B cell (primary cell): ENCODE measurements at regions not wholly inside any gene's neighbourhood (a gene's known extent, or its start where the extent isn't known, plus 50 kb on each side); places are given as distances from the start of the nearest gene placed in this dataset.

Source experiments
- ATAC-seq: fragments of 200-7000 bp; cut with Tn5 transposase; one replicate; pipeline ENCODE4 v1.10.0; 2021; ENCODE audit warnings: low read depth, mild to moderate bottlenecking, moderate number of reproducible peaks, moderate library complexity
- CTCF ChIA-PET: fragments of 350-600 bp; sonication (Branson Sonifier 250); formaldehyde crosslinking; loops from one replicate; lab custom pipeline; 2021; ENCODE audit warnings: antibody characterized with exemption, inconsistent platforms; lab: Charles Lee
- POLR2A ChIA-PET: fragments of 350-600 bp; sonication (Branson Sonifier 250); formaldehyde crosslinking; loops from one replicate; lab custom pipeline; 2021; ENCODE audit warnings: antibody characterized with exemption; lab: Charles Lee
- DNase-seq: peaks from one replicate; pipeline ENCODE4 v3.0.0; 2013
- H2AFZ ChIP-seq: 2 replicates; pipeline ENCODE4 v1.6.1; 2012; ENCODE audit warnings: mild to moderate bottlenecking, low read depth, low read length; ENCODE audit not compliant: insufficient read depth, poor library complexity, severe bottlenecking
- H3K27ac ChIP-seq, 2 donors: 1 replicate in 1 of 2; 2 replicates in 1 of 2; pipeline ENCODE4 v1.5.1; 2012 to 2013; ENCODE audit warnings: low read length in 2 of 2, mild to moderate bottlenecking in 2 of 2, moderate library complexity in 1 of 2
- H3K27me3 ChIP-seq, 4 experiments: fragments of 200-600 bp in 1 of 4; sonication (generic) in 1 of 4; replicated peaks in 1 of 4; 1 replicate in 2 of 4; 2 replicates in 2 of 4; pipeline versions ENCODE4 v1.6.1 to v1.7.0; 2013 to 2016; ENCODE audit warnings: low read length in 3 of 4, mild to moderate bottlenecking in 2 of 4, mixed read lengths in 1 of 4, moderate library complexity in 1 of 4; ENCODE audit not compliant: insufficient read depth in 4 of 4, control insufficient read depth in 3 of 4; ENCODE audit errors: control extremely low read depth in 1 of 4
- H3K36me3 ChIP-seq, 2 experiments: replicated peaks in 1 of 2; 1 replicate in 1 of 2; 2 replicates in 1 of 2; pipeline versions ENCODE4 v1.6.1 to v1.7.1; 2013; ENCODE audit warnings: low read length in 1 of 2; ENCODE audit not compliant: insufficient read depth in 2 of 2, control insufficient read depth in 1 of 2; ENCODE audit errors: control extremely low read depth in 1 of 2, extremely low read depth in 1 of 2
- H3K4me1 ChIP-seq, 2 donors: fragments of 200-600 bp in 1 of 2; sonication (generic) in 1 of 2; 1 replicate in 1 of 2; 2 replicates in 1 of 2; pipeline versions ENCODE4 v1.5.1 to v1.6.1; 2013 to 2017; ENCODE audit warnings: low read length in 2 of 2; ENCODE audit not compliant: control insufficient read depth in 2 of 2, insufficient read depth in 2 of 2
- H3K4me2 ChIP-seq: replicated peaks from 2 replicates; pipeline ENCODE3; 2012; ENCODE audit warnings: mild to moderate bottlenecking, low read depth, low read length; ENCODE audit not compliant: poor library complexity, severe bottlenecking
- H3K4me3 ChIP-seq, 5 experiments: fragments of 200-600 bp in 1 of 5; sonication (generic) in 1 of 5; 1 replicate in 3 of 5; 2 replicates in 2 of 5; pipeline versions ENCODE4 v1.5.1 to v1.7.0; 2011 to 2016; ENCODE audit warnings: low read length in 4 of 5, mild to moderate bottlenecking in 4 of 5, low read depth in 2 of 5, control low read depth in 1 of 5, moderate library complexity in 1 of 5; ENCODE audit not compliant: insufficient read depth in 1 of 5; ENCODE audit errors: control extremely low read depth in 1 of 5, extremely low read depth in 1 of 5
- H3K79me2 ChIP-seq: fragments of 200-600 bp; sonication (generic); one replicate; pipeline ENCODE4 v1.6.0; 2016; ENCODE audit warnings: low read length; ENCODE audit not compliant: control insufficient read depth, insufficient read depth
- H3K9ac ChIP-seq: fragments of 200-600 bp; sonication (generic); 2 replicates; pipeline ENCODE4 v1.6.1; 2017; ENCODE audit warnings: mild to moderate bottlenecking, low read length, moderate library complexity
- H3K9me3 ChIP-seq, 3 donors: one replicate each; pipeline versions ENCODE4 v1.6.1 to v1.7.1; 2013; ENCODE audit warnings: low read length in 2 of 3; ENCODE audit not compliant: control insufficient read depth in 2 of 3, insufficient read depth in 1 of 3; ENCODE audit errors: control extremely low read depth in 1 of 3
- H4K20me1 ChIP-seq: 2 replicates; pipeline ENCODE4 v1.6.0; 2012; ENCODE audit warnings: mild to moderate bottlenecking, low read length; ENCODE audit not compliant: insufficient read depth, control insufficient read depth, poor library complexity, severe bottlenecking
- H3K27ac Mint-ChIP-seq: one replicate; pipeline ENCODE4 v1.8.0; 2021; ENCODE audit warnings: mixed read lengths
- H3K27me3 Mint-ChIP-seq: one replicate; pipeline ENCODE4 v1.8.0; 2021; ENCODE audit warnings: mixed read lengths
- H3K4me1 Mint-ChIP-seq: one replicate; pipeline ENCODE4 v1.8.0; 2021; ENCODE audit warnings: mixed read lengths
- H3K4me3 Mint-ChIP-seq: one replicate; pipeline ENCODE4 v1.8.0; 2021; ENCODE audit warnings: mixed read lengths
- H3K9me3 Mint-ChIP-seq: one replicate; pipeline ENCODE4 v1.8.0; 2022; ENCODE audit warnings: mixed read lengths; ENCODE audit not compliant: insufficient read depth
- EZH2 ChIP-seq: IDR thresholded peaks from 2 replicates; pipeline ENCODE4 v1.6.1; 2012; ENCODE audit warnings: borderline replicate concordance, low read depth, mild to moderate bottlenecking, moderate library complexity, low read length; ENCODE audit not compliant: insufficient read depth, poor library complexity, severe bottlenecking
- WGBS: methylation state at CpG from one replicate; pipeline ENCODE4 v1.1.5; 2013; ENCODE audit warnings: missing lambda C conversion rate; ENCODE audit not compliant: insufficient coverage; 5-methylcytosine and 5-hydroxymethylcytosine counted together
- intact Hi-C: fragments of 100-400 bp; cut with micrococcal nuclease; formaldehyde crosslinking; loops from one replicate; pipeline ENCODE4 v1.10.0; 2022
- TF ChIP-seq, protein P1 (sequence below): fragments of 200-600 bp; IDR thresholded peaks from one replicate; pipeline ENCODE4 v1.8.0; 2022; ENCODE audit warnings: antibody characterized with exemption, mild to moderate bottlenecking

DNA sequence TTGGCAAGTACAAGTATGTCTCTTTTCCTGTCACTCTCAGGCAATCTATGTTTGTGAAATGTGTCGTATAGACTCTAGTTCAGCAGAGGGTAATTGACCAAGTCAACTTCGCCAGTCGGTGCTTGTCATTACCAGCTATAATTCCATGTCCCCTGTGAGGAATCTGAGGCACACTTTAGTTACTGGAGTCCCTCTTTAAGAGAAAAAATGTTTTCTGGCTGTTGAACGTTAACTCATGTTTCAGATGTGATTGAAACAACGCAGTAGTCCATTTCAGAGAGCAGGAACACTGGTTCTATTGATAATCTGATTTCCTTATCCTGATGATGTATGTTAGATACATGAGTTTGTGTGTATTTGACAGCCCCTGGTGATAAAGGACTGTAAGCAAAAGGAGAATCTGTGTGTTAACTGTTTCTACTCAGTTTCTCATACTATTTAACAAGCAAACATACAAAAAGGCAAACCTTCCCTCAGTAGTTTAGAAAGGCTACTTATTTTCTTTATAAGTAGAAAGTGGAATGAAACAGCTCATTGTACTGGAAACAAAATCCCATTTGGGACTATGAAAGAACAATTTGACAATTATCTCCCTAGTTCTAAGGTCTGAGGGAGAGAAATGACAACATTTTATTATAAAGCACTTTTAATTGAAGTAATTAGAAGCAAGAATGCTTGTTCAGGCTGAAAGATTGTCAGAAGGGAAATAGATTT, 161.1 kb upstream of the TRHDE start:
- Histone ChIP-seq H2AFZ (no peak overlapping the region), H3K4me1 (no peaks in the 10 kb centered on the region), H3K9ac (no peak overlapping the region), H3K79me2 (no peaks in the 10 kb centered on the region), H3K27me3 (no peaks in the 10 kb centered on the region), H4K20me1 (no peaks in the 10 kb centered on the region), H3K4me2 (no peak overlapping the region), H3K9me3 (no peaks in the 10 kb centered on the region), H3K36me3 (no peaks in the 10 kb centered on the region), H3K27ac (no peak overlapping the region), H3K4me3 (no peak overlapping the region)
- H3K4me1 Mint-ChIP-seq = no peaks in the 10 kb centered on the region
- no peak for ATAC-seq
- no peaks in the 10 kb centered on the region for H3K27me3 Mint-ChIP-seq
- intact Hi-C loops = no loop called here
- no peak overlapping the region for H3K4me3 Mint-ChIP-seq
- 88% methylated on average over 1 of the region's 5 CpGs for WGBS
- H3K9me3 Mint-ChIP-seq = no peaks in the 10 kb centered on the region
- ChIA-PET POLR2A (no interaction called here), CTCF (no interaction called here)
- DNase-seq = no peak
- TF ChIP-seq, protein P1, sequence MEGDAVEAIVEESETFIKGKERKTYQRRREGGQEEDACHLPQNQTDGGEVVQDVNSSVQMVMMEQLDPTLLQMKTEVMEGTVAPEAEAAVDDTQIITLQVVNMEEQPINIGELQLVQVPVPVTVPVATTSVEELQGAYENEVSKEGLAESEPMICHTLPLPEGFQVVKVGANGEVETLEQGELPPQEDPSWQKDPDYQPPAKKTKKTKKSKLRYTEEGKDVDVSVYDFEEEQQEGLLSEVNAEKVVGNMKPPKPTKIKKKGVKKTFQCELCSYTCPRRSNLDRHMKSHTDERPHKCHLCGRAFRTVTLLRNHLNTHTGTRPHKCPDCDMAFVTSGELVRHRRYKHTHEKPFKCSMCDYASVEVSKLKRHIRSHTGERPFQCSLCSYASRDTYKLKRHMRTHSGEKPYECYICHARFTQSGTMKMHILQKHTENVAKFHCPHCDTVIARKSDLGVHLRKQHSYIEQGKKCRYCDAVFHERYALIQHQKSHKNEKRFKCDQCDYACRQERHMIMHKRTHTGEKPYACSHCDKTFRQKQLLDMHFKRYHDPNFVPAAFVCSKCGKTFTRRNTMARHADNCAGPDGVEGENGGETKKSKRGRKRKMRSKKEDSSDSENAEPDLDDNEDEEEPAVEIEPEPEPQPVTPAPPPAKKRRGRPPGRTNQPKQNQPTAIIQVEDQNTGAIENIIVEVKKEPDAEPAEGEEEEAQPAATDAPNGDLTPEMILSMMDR = no peak
- TF ChIP-seq EZH2 = no peak
- H3K27ac Mint-ChIP-seq = no peak overlapping the region

DNA sequence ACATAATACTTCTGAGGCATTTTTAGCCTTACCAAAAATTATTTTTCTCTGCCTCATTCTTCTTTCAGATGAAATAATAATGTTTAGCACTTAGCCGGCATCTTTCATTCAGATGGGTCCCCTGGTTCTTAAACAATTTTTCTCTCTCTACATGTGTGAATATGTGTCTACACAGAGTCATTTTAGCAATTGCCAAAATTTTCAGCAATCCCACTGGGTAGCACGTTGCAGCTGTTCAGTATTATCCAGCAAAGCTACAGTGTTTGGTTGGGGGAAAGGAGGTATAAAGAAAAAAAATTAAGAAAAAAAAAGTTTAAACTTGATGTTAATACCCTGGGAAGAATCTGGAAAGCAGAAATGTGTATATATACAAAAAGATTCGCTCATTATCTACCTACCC, 160.5 kb upstream of the TRHDE start:
- no peak for TF ChIP-seq EZH2
- TF ChIP-seq, protein P1 = no peak
- CTCF ChIA-PET = no interaction called here
- no peak for ATAC-seq
- no peaks in the 10 kb centered on the region for H3K9me3 ChIP-seq
- DNase-seq = no peak
- no peaks in the 10 kb centered on the region for H3K79me2 ChIP-seq
- POLR2A ChIA-PET = no interaction called here
- H3K9ac ChIP-seq = no peak overlapping the region
- WGBS = no CpG with 5 or more reads among the region's 3 CpGs
- Mint-ChIP-seq H3K4me1 (no peaks in the 10 kb centered on the region), H3K27me3 (no peaks in the 10 kb centered on the region), H3K9me3 (no peaks in the 10 kb centered on the region), H3K4me3 (no peak overlapping the region), H3K27ac (no peak overlapping the region)
- intact Hi-C loops = no loop called here
- H3K4me2 ChIP-seq = no peak overlapping the region
- H3K27ac ChIP-seq = no peak overlapping the region
- H2AFZ ChIP-seq = no peak overlapping the region
- no peaks in the 10 kb centered on the region for H3K27me3 ChIP-seq
- no peak overlapping the region for H3K4me3 ChIP-seq
- no peaks in the 10 kb centered on the region for H4K20me1 ChIP-seq
- no peaks in the 10 kb centered on the region for H3K4me1 ChIP-seq
- no peaks in the 10 kb centered on the region for H3K36me3 ChIP-seq
